Right atrium auricular region (tissue), 2 donors: ENCODE measurements at regions not wholly inside any gene's neighbourhood (a gene's known extent, or its start where the extent isn't known, plus 50 kb on each side); places are given as distances from the start of the nearest gene placed in this dataset.
A peak's percentile ranks its signal among the peaks of the same experiment; 100 is the strongest.

Source experiments
- DNase-seq: peaks from one replicate; pipeline ENCODE4 v3.0.0-alpha.2; 2019; ENCODE audit warnings: low spot score
- H3K27ac ChIP-seq, 2 donors: fragments of 200-600 bp; sonication (generic); 1 replicate in 1 of 2; 2 replicates in 1 of 2; pipeline ENCODE4 v1.5.1; 2016 to 2019
- H3K27me3 ChIP-seq, 2 donors: fragments of 200-600 bp; sonication (generic); one replicate each; pipeline versions ENCODE4 v1.5.1 to v1.6.0; 2017 to 2019
- H3K36me3 ChIP-seq: fragments of 200-600 bp; sonication (generic); one replicate; pipeline ENCODE4 v1.5.1; 2016
- H3K4me1 ChIP-seq, 2 donors: fragments of 200-600 bp; sonication (generic); one replicate each; pipeline versions ENCODE4 v1.5.1 to v1.6.0; 2017 to 2019
- H3K4me3 ChIP-seq, 2 donors: fragments of 200-600 bp; sonication (generic); 1 replicate in 1 of 2; 2 replicates in 1 of 2; pipeline ENCODE4 v1.5.1; 2017 to 2019; ENCODE audit warnings: mild to moderate bottlenecking in 1 of 2, moderate library complexity in 1 of 2
- H3K9me3 ChIP-seq, 2 donors: fragments of 200-600 bp; sonication (generic); one replicate each; pipeline ENCODE4 v1.5.1; 2019
- TF ChIP-seq, protein P1 (sequence below), 2 donors: fragments of 200-600 bp; sonication (generic); IDR thresholded peaks; one replicate each; pipeline ENCODE4 v1.5.1; 2019; ENCODE audit warnings: antibody characterized with exemption in 2 of 2

GRCh38 chr3:159877924-159878323, 110.7 kb upstream of the IL12A start:
- no peak overlapping the region for H3K4me3 ChIP-seq
- peaks cover 4% of the 10 kb centered on the region for H3K36me3 ChIP-seq
- DNase-seq: no peak
- no peaks in the 10 kb centered on the region for H3K27me3 ChIP-seq
- no peaks in the 10 kb centered on the region for H3K9me3 ChIP-seq
- H3K27ac ChIP-seq: no peak overlapping the region
- peaks cover 0 to 60% of the 10 kb centered on the region in 2 donors for H3K4me1 ChIP-seq
- TF ChIP-seq, protein P1, sequence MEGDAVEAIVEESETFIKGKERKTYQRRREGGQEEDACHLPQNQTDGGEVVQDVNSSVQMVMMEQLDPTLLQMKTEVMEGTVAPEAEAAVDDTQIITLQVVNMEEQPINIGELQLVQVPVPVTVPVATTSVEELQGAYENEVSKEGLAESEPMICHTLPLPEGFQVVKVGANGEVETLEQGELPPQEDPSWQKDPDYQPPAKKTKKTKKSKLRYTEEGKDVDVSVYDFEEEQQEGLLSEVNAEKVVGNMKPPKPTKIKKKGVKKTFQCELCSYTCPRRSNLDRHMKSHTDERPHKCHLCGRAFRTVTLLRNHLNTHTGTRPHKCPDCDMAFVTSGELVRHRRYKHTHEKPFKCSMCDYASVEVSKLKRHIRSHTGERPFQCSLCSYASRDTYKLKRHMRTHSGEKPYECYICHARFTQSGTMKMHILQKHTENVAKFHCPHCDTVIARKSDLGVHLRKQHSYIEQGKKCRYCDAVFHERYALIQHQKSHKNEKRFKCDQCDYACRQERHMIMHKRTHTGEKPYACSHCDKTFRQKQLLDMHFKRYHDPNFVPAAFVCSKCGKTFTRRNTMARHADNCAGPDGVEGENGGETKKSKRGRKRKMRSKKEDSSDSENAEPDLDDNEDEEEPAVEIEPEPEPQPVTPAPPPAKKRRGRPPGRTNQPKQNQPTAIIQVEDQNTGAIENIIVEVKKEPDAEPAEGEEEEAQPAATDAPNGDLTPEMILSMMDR (IDR thresholded peaks at IDR 0.05): no peak

DNA sequence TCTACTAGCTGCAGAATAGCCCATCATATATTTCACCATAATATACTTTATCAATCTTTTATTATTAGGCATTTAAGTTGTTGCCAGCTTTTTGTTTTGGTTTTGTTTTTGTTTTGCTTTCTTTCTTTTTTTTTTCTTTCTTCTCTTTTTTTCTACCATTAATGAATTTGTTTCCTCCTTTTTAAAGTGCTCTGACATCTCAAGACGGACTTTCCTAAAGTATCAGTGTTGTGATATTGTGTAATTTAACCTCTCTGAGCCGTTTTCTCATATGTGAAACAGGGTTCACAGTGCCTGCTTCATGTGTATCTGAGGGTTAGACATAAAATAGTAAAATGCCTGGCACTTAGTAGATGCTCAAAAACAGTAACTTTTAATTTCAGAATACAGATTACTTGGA, 109.5 kb upstream of the IL12A start:
- no peak overlapping the region for H3K27ac ChIP-seq
- H3K4me1 ChIP-seq: peaks cover 0 to 58% of the 10 kb centered on the region in 2 donors
- H3K36me3 ChIP-seq: peaks cover 4% of the 10 kb centered on the region
- no peaks in the 10 kb centered on the region for H3K9me3 ChIP-seq
- TF ChIP-seq, protein P1 (IDR thresholded peaks at IDR 0.05): no peak
- H3K4me3 ChIP-seq: no peak overlapping the region
- no peaks in the 10 kb centered on the region for H3K27me3 ChIP-seq
- no peak for DNase-seq

GRCh38 chr3:159879598-159879997, 109.0 kb upstream of the IL12A start:
- DNase-seq: no peak
- H3K27me3 ChIP-seq: no peaks in the 10 kb centered on the region
- H3K27ac ChIP-seq: peak overlapping the region in 1 of 2 donors; percentile 14
- TF ChIP-seq, protein P1 (IDR thresholded peaks at IDR 0.05): no peak
- peaks cover 0 to 58% of the 10 kb centered on the region in 2 donors for H3K4me1 ChIP-seq
- no peak overlapping the region for H3K4me3 ChIP-seq
- H3K9me3 ChIP-seq: no peaks in the 10 kb centered on the region
- peaks cover 4% of the 10 kb centered on the region for H3K36me3 ChIP-seq

DNA sequence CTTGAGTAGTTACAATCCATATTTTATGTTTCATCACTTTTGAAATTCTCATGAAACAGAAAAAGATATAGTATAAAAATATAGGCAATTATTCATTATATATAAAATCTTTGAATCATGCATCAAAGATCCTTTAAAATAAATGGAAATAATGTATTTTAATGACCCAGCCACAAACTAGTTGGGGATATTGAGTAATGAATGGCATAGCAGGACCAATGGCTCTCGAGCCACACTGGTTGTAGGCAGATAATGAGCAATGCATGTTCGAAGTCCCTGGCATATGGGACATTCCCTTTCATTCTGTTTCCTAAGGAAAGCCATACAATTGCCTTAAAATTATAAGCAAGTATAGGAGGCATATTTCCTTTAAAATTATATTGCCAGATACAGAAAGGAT, 107.4 kb upstream of the IL12A start:
- peaks cover 4% of the 10 kb centered on the region for H3K36me3 ChIP-seq
- no peak for DNase-seq
- no peaks in the 10 kb centered on the region for H3K9me3 ChIP-seq
- no peak overlapping the region for H3K4me3 ChIP-seq
- peak overlapping the region; percentile 58 to 68 for H3K27ac ChIP-seq
- H3K27me3 ChIP-seq: no peaks in the 10 kb centered on the region
- H3K4me1 ChIP-seq: peaks cover 0 to 64% of the 10 kb centered on the region in 2 donors
- TF ChIP-seq, protein P1 (IDR thresholded peaks at IDR 0.05): no peak

DNA sequence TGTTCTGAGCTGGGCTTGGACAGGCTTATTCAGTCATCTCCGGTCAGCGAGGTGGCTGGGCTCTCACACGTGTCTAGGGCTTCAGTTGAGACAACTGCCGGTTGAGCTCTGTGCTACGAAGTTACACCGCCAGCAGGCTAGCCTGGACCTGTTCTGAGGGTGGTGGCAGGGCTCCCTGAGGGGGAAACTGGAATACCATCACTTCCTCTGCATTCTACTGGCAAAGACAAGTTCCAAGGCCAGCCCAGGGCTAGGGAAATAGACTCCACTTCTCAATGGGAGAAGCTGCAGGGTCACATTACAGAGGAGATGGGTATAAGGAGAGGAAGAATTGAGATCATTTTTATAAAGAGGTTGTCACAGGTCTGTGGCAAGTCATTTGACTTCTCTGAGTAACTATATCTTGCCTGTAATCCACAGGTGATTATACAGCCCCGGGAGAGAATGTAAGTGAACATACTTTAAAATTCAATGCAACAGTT, 106.8 kb upstream of the IL12A start:
- Histone ChIP-seq H3K27ac (peak overlapping the region; percentile 58 to 68), H3K36me3 (peaks cover 1% of the 10 kb centered on the region), H3K27me3 (no peaks in the 10 kb centered on the region), H3K9me3 (no peaks in the 10 kb centered on the region), H3K4me1 (peaks cover 0 to 65% of the 10 kb centered on the region in 2 donors), H3K4me3 (no peak overlapping the region)
- no peak for DNase-seq
- TF ChIP-seq, protein P1 (IDR thresholded peaks at IDR 0.05): no peak

- Histone ChIP-seq H3K36me3 (peaks cover 1% of the 10 kb centered on the region), H3K4me3 (no peak overlapping the region), H3K27me3 (no peaks in the 10 kb centered on the region), H3K9me3 (no peaks in the 10 kb centered on the region), H3K27ac (peak overlapping the region; percentile 58 to 68), H3K4me1 (peaks cover 0 to 65% of the 10 kb centered on the region in 2 donors)
- no peak for DNase-seq
- TF ChIP-seq, protein P1 (IDR thresholded peaks at IDR 0.05): no peak
Measured at GRCh38 chr3:159882367-159882766, 106.3 kb upstream of the IL12A start.
